ENCODE measurements at regions not wholly inside any gene's neighbourhood (a gene's known extent, or its start where the extent isn't known, plus 50 kb on each side); places are given as distances from the start of the nearest gene placed in this dataset.
A peak's percentile ranks its signal among the peaks of the same experiment; 100 is the strongest.
"Not testable (repeated sequence)": the region's sequence is repeated elsewhere in the genome, so short reads cannot be mapped to it uniquely, and the experiment has no call there.

DNA sequence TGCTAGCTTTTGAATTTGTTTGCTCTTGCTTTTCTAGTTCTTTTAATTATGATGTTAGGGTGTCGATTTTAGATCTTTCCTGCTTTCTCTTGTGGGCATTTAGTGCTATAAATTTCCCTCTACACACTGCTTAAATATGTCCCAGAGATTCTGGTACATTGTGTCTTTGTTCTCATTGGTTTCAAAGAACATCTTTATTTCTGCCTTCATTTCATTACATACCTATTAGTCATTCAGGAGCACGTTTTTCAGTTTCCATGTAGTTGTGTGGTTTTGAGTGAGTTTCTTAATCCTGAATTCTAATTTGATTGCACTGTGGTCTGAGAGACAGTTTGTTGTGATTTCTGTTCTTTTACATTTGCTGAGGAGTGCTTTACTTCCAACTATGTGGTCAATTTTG, 51.2 kb upstream of the MB21D2 start:
- not testable (repeated sequence) for H3K4me3 ChIP-seq (ENCODE audit: low read length); DNase-seq (ENCODE audit: low read depth)

DNA sequence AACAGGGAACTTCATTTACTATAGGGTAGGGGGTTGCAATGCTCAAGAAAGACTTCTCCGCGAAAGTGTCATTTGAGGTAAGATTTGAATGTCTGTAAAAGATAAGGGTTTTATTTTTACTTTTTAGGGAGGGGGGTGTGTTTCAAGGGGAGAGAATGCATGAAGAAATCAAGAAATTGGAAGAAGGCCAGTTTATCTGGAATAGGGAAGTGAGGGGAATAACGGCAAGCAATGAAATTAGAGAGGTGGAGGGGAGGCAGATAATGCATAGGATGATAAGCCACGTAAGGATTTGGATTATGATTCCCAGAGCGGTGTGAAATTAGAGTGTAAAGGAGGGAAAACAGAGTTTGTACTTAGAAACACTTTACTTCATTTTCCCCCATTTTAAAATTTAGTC, 63.0 kb upstream of the MB21D2 start:
- DNase-seq (ENCODE audit: low read depth), result no peak
- H3K4me3 ChIP-seq (ENCODE audit: low read length), result no peak overlapping the region
- TF ChIP-seq, protein P1, sequence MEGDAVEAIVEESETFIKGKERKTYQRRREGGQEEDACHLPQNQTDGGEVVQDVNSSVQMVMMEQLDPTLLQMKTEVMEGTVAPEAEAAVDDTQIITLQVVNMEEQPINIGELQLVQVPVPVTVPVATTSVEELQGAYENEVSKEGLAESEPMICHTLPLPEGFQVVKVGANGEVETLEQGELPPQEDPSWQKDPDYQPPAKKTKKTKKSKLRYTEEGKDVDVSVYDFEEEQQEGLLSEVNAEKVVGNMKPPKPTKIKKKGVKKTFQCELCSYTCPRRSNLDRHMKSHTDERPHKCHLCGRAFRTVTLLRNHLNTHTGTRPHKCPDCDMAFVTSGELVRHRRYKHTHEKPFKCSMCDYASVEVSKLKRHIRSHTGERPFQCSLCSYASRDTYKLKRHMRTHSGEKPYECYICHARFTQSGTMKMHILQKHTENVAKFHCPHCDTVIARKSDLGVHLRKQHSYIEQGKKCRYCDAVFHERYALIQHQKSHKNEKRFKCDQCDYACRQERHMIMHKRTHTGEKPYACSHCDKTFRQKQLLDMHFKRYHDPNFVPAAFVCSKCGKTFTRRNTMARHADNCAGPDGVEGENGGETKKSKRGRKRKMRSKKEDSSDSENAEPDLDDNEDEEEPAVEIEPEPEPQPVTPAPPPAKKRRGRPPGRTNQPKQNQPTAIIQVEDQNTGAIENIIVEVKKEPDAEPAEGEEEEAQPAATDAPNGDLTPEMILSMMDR (conservative IDR thresholded peaks at IDR 0.05; ENCODE audit: low read depth, low read length), result no peak

GRCh38 chr3:192986379-192986778, 68.7 kb upstream of the MB21D2 start:
- no peak for DNase-seq (ENCODE audit: low read depth)
- no peak overlapping the region for H3K4me3 ChIP-seq (ENCODE audit: low read length)
- TF ChIP-seq, protein P1 (conservative IDR thresholded peaks at IDR 0.05; ENCODE audit: low read depth, low read length), result no peak

- no peak for DNase-seq (ENCODE audit: low read depth)
- TF ChIP-seq, protein P1 (conservative IDR thresholded peaks at IDR 0.05; ENCODE audit: low read depth, low read length), result no peak
- H3K4me3 ChIP-seq (ENCODE audit: low read length), result no peak overlapping the region
These were observed 73.7 kb upstream of the MB21D2 start for GRCh38 chr3:192991356-192991755.

DNA sequence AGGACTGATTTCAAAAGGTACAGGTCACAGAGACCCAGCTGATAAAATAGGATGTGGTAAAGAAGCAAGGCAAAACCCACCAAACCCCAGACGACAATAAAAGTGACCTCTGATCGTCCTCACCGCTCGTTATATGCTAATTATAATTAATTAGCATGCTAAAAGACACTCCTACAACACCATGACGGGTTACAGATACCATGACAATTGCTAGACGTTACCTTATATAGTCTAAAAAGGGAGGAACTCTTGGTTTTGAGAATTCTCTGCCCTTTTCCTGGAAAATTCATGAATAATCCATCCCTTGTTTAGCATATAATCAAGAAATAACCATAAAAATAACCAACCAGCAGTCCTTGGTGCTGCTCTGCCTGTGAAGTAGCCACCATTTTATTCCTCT, 74.7 kb upstream of the MB21D2 start:
- no peak overlapping the region for H3K4me3 ChIP-seq (ENCODE audit: low read length)
- TF ChIP-seq, protein P1 (conservative IDR thresholded peaks at IDR 0.05; ENCODE audit: low read depth, low read length), result no peak
- no peak for DNase-seq (ENCODE audit: low read depth)

GRCh38 chr3:192993411-192993810, 75.8 kb upstream of the MB21D2 start:
- TF ChIP-seq, protein P1 (conservative IDR thresholded peaks at IDR 0.05; ENCODE audit: low read depth, low read length), result no peak
- no peak overlapping the region for H3K4me3 ChIP-seq (ENCODE audit: low read length)
- peak; percentile 4 for DNase-seq (ENCODE audit: low read depth)

GRCh38 chr3:193001113-193001512, 83.5 kb upstream of the MB21D2 start:
- not testable (repeated sequence) for DNase-seq (ENCODE audit: low read depth); H3K4me3 ChIP-seq (ENCODE audit: low read length)

DNA sequence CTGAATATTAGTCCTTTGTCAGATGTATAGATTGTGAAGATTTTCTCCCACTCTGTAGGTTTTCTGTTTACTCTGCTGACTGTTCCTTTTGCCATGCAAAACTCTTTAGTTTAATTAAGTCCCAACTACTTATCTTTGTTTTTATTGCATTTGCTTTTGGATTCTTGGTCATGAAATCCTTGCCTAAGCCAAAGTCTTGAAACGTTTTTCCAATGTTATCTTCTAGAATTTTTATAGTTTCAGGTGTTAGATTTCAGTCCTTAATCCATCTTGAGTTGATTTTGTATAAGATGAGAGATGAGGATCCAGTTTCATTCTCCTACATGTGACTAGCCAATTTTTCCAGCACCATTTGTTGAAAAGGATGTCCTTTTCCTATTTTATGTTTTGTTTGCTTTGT, 86.0 kb upstream of the MB21D2 start:
- not testable (repeated sequence) for DNase-seq (ENCODE audit: low read depth); H3K4me3 ChIP-seq (ENCODE audit: low read length)

- no peak for DNase-seq (ENCODE audit: low read depth)
- no peak overlapping the region for H3K4me3 ChIP-seq (ENCODE audit: low read length)
- TF ChIP-seq, protein P1 (conservative IDR thresholded peaks at IDR 0.05; ENCODE audit: low read depth, low read length), result no peak
These were observed 91.0 kb upstream of the MB21D2 start for GRCh38 chr3:193008654-193009053.
